Fibroblast of lung (primary cell): ENCODE measurements at regions not wholly inside any gene's neighbourhood (a gene's known extent, or its start where the extent isn't known, plus 50 kb on each side); places are given as distances from the start of the nearest gene placed in this dataset.

Experiments used
- DNase-seq, 2 donors: peaks; one replicate each; pipeline versions ENCODE4 v3.0.0 to v3.0.0-alpha.2; 2010; ENCODE audit warnings: low read depth in 2 of 2
- H2AFZ ChIP-seq: 2 replicates; pipeline ENCODE4 v1.5.1; 2012; ENCODE audit warnings: low read length, control low read depth, inconsistent platforms
- H3K27ac ChIP-seq: 2 replicates; pipeline ENCODE4 v1.5.1; 2011; ENCODE audit warnings: low read length, control low read depth; ENCODE audit not compliant: insufficient read depth
- H3K27me3 ChIP-seq: 2 replicates; pipeline ENCODE4 v1.5.1; 2011; ENCODE audit warnings: mild to moderate bottlenecking, low read length; ENCODE audit not compliant: control insufficient read depth, insufficient read depth
- H3K36me3 ChIP-seq: 2 replicates; pipeline ENCODE4 v1.5.1; 2011; ENCODE audit warnings: low read length; ENCODE audit not compliant: control insufficient read depth, insufficient read depth
- H3K4me1 ChIP-seq: 2 replicates; pipeline ENCODE4 v1.5.1; 2011; ENCODE audit warnings: low read length; ENCODE audit not compliant: control insufficient read depth, insufficient read depth; ENCODE audit errors: extremely low read depth
- H3K4me2 ChIP-seq: 2 replicates; pipeline ENCODE4 v1.5.1; 2011; ENCODE audit warnings: low read length, control low read depth; ENCODE audit not compliant: insufficient read depth; ENCODE audit errors: extremely low read depth
- H3K4me3 ChIP-seq, 4 experiments: fragments of 200-600 bp in 1 of 4; sonication (generic) in 1 of 4; replicated peaks in 1 of 4; 2 replicates each; pipeline ENCODE4 v1.5.1; 2011 to 2016; ENCODE audit warnings: low read length in 4 of 4, low read depth in 3 of 4, mild to moderate bottlenecking in 3 of 4, control low read depth in 2 of 4, inconsistent platforms in 1 of 4, mixed read lengths in 1 of 4; ENCODE audit not compliant: insufficient read depth in 1 of 4; ENCODE audit errors: control extremely low read depth in 1 of 4
- H3K79me2 ChIP-seq: 2 replicates; pipeline ENCODE4 v1.5.1; 2012; ENCODE audit warnings: mild to moderate bottlenecking, low read length, inconsistent platforms; ENCODE audit not compliant: control insufficient read depth, insufficient read depth
- H3K9ac ChIP-seq: 2 replicates; pipeline ENCODE4 v1.5.1; 2011; ENCODE audit warnings: mild to moderate bottlenecking, low read length, control low read depth; ENCODE audit not compliant: insufficient read depth
- H3K9me3 ChIP-seq: 2 replicates; pipeline ENCODE4 v1.5.1; 2012; ENCODE audit warnings: low read depth, low read length; ENCODE audit not compliant: control insufficient read depth, insufficient read depth
- H4K20me1 ChIP-seq: 2 replicates; pipeline ENCODE4 v1.5.1; 2011; ENCODE audit warnings: low read length; ENCODE audit not compliant: control insufficient read depth, insufficient read depth; ENCODE audit errors: extremely low read depth
- EZH2 ChIP-seq: IDR thresholded peaks from 2 replicates; pipeline ENCODE4 v1.5.1; 2012; ENCODE audit warnings: low read length, control low read depth, mild to moderate bottlenecking; ENCODE audit errors: missing control alignments
- TF ChIP-seq, protein P1 (sequence below), 2 donors: IDR thresholded peaks in 1 of 2; conservative IDR thresholded peaks in 1 of 2; 1 replicate in 1 of 2; 2 replicates in 1 of 2; pipeline ENCODE4 v1.5.1; 2011 to 2012; ENCODE audit warnings: low read length in 2 of 2, control low read depth in 1 of 2, inconsistent platforms in 1 of 2, low read depth in 1 of 2, mild to moderate bottlenecking in 1 of 2

DNA sequence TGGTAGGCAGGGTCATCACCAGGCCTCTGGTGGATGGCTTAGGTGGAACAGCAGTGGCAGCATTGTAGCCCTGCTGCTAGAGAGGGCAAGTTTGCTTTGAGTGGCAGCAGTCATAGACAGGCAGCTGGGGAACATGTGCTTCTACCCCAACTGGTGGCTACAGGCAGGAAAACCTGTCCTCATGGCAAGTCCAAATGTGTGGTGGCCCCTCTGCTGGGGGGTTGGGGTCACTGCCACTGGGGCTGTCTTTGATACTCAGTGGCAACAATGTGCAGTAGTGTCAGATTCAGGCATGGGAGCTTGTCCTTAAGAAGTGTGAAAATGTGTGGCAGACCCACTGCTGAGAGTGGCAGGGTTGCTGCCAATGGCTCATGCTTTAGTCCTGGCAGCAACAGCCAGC is 186.2 kb upstream of the NPSR1 start:
- no peak overlapping the region for H3K4me2 ChIP-seq
- H3K9me3 ChIP-seq = no peaks in the 10 kb centered on the region
- H3K36me3 ChIP-seq = no peaks in the 10 kb centered on the region
- no peak overlapping the region for H3K9ac ChIP-seq
- no peaks in the 10 kb centered on the region for H4K20me1 ChIP-seq
- H3K4me3 ChIP-seq = no peak overlapping the region
- TF ChIP-seq EZH2 = no peak
- TF ChIP-seq, protein P1, sequence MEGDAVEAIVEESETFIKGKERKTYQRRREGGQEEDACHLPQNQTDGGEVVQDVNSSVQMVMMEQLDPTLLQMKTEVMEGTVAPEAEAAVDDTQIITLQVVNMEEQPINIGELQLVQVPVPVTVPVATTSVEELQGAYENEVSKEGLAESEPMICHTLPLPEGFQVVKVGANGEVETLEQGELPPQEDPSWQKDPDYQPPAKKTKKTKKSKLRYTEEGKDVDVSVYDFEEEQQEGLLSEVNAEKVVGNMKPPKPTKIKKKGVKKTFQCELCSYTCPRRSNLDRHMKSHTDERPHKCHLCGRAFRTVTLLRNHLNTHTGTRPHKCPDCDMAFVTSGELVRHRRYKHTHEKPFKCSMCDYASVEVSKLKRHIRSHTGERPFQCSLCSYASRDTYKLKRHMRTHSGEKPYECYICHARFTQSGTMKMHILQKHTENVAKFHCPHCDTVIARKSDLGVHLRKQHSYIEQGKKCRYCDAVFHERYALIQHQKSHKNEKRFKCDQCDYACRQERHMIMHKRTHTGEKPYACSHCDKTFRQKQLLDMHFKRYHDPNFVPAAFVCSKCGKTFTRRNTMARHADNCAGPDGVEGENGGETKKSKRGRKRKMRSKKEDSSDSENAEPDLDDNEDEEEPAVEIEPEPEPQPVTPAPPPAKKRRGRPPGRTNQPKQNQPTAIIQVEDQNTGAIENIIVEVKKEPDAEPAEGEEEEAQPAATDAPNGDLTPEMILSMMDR (conservative IDR thresholded peaks at IDR 0.05 in 1 of 2, IDR thresholded peaks at IDR 0.05 in 1 of 2; ENCODE audit: low read depth in 1 of 2, low read length in 2 of 2) = no peak
- no peak overlapping the region for H3K27ac ChIP-seq
- DNase-seq = no peak
- H2AFZ ChIP-seq = no peak overlapping the region
- no peaks in the 10 kb centered on the region for H3K27me3 ChIP-seq
- H3K4me1 ChIP-seq = no peaks in the 10 kb centered on the region
- H3K79me2 ChIP-seq = no peaks in the 10 kb centered on the region

DNA sequence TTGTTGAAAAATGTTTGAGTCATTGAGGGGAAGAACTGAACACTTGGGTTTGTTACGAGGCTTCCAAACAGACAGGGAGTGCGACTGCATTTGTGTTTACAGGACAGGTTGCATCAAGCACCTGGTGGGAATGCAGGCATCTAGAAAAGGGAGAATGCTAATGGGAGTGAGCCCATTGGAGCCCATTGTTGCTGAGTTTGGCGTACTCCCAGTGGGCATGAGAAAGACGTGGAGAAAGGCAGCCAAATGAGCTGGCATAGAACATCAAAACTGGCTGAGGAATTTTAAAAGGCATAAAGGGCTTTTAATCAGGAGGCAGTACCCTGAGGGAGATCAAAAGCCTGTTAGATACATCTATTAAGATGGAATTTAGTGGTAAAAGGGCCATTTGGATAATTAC is 171.6 kb upstream of the NPSR1 start:
- Histone ChIP-seq H3K36me3 (no peaks in the 10 kb centered on the region), H3K27me3 (no peaks in the 10 kb centered on the region), H3K4me2 (no peak overlapping the region), H3K4me3 (no peak overlapping the region), H3K4me1 (no peaks in the 10 kb centered on the region), H3K9me3 (no peaks in the 10 kb centered on the region), H3K79me2 (no peaks in the 10 kb centered on the region), H4K20me1 (no peaks in the 10 kb centered on the region), H3K9ac (no peak overlapping the region), H3K27ac (no peak overlapping the region), H2AFZ (no peak overlapping the region)
- TF ChIP-seq EZH2 = no peak
- TF ChIP-seq, protein P1 (conservative IDR thresholded peaks at IDR 0.05 in 1 of 2, IDR thresholded peaks at IDR 0.05 in 1 of 2; ENCODE audit: low read depth in 1 of 2, low read length in 2 of 2) = no peak
- DNase-seq = no peak

DNA sequence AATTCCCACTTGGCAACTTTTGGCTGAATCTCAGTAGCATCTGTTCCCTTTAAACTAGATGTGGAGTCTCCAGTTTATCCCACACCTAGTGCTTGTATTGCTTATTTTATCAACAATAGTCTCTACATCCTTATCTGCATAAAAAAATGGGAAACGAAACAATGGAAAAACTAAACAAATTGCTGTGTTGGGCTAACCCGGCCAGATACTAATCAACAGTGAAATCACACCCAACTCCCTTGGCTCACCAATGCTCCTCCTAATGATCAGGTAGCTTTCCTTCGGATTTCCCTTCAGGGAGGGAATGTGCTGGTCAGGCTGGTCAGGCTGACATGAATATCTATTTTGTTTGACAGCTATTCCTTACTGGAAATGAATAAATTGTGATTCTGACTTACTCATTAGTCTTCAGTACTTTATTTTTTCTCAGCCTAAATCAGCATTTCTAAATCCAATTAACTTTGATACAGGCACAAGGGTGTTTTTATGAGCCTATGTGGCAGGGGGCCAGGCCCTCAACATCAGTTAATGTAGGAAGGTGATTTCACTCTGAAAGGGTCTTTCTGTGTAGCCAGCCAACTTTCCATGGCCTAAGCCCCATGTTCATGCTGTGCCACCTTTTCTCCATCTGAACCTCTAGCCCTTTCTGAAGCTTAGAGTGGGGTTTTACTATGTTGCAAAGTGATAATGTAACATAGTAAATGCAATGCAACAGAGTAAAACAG is 170.5 kb upstream of the NPSR1 start:
- Histone ChIP-seq H3K9me3 (no peaks in the 10 kb centered on the region), H2AFZ (no peak overlapping the region), H3K9ac (no peak overlapping the region), H3K4me3 (no peak overlapping the region), H4K20me1 (no peaks in the 10 kb centered on the region), H3K27me3 (no peaks in the 10 kb centered on the region), H3K4me1 (no peaks in the 10 kb centered on the region), H3K27ac (no peak overlapping the region), H3K4me2 (no peak overlapping the region), H3K36me3 (no peaks in the 10 kb centered on the region), H3K79me2 (no peaks in the 10 kb centered on the region)
- TF ChIP-seq, protein P1 (conservative IDR thresholded peaks at IDR 0.05 in 1 of 2, IDR thresholded peaks at IDR 0.05 in 1 of 2; ENCODE audit: low read depth in 1 of 2, low read length in 2 of 2) = no peak
- TF ChIP-seq EZH2 = no peak
- DNase-seq = no peak
